A549 (cell line): ENCODE measurements at regions not wholly inside any gene's neighbourhood (a gene's known extent, or its start where the extent isn't known, plus 50 kb on each side); places are given as distances from the start of the nearest gene placed in this dataset.

Experiments used
- CBX8 ChIP-seq: fragments of 200-600 bp; sonication (generic); IDR thresholded peaks from 2 replicates; pipeline ENCODE4 v1.6.1; 2016
- CHD2 ChIP-seq: fragments of 150-350 bp; IDR thresholded peaks from 2 replicates; pipeline ENCODE4 v1.6.1; 2014; ENCODE audit warnings: low read length; ENCODE audit not compliant: partially characterized antibody
- CHD4 ChIP-seq: fragments of 200-600 bp; sonication (generic); IDR thresholded peaks from 2 replicates; pipeline ENCODE4 v1.6.1; 2016; ENCODE audit warnings: antibody characterized with exemption, mild to moderate bottlenecking, borderline replicate concordance
- EP300 ChIP-seq, 2 experiments: fragments of >200 bp; sonication (Bioruptor Twin); formaldehyde crosslinking; IDR thresholded peaks; 2 replicates in 1 of 2; 3 replicates in 1 of 2; pipeline ENCODE4 v1.6.1; 2016 to 2017
- JUNB ChIP-seq: fragments of >200 bp; sonication (Bioruptor Twin); formaldehyde crosslinking; IDR thresholded peaks from 2 replicates; pipeline ENCODE4 v1.6.1; 2016
- POLR2A ChIP-seq: IDR thresholded peaks from 2 replicates; pipeline ENCODE4 v1.6.1; 2012; ENCODE audit warnings: mild to moderate bottlenecking, low read length
- RAD21 ChIP-seq, 2 experiments: fragments of >200 bp in 1 of 2; sonication (Bioruptor Twin) in 1 of 2; formaldehyde crosslinking in 1 of 2; IDR thresholded peaks in 1 of 2; conservative IDR thresholded peaks in 1 of 2; 2 replicates in 1 of 2; 3 replicates in 1 of 2; pipeline ENCODE4 v1.6.1; 2012 to 2018; ENCODE audit warnings: inconsistent platforms in 1 of 2
- RFX5 ChIP-seq: fragments of 450-650 bp; IDR thresholded peaks from 2 replicates; pipeline ENCODE4 v1.7.1; 2014; ENCODE audit warnings: antibody characterized with exemption, mild to moderate bottlenecking, moderate library complexity
- ZSCAN20 ChIP-seq: fragments of 250-450 bp; sonication (Bioruptor Pico); IDR thresholded peaks from 2 replicates; pipeline ENCODE4 v1.8.0; 2022; ENCODE audit warnings: mild to moderate bottlenecking, moderate library complexity
- TF ChIP-seq, protein P1 (sequence below): IDR thresholded peaks from 2 replicates; pipeline ENCODE4 v1.6.1; 2012
- TF ChIP-seq, protein P2 (sequence below): fragments of >200 bp; sonication (Bioruptor Twin); formaldehyde crosslinking; IDR thresholded peaks from 3 replicates; pipeline ENCODE4 v1.5.1; 2016
- TF ChIP-seq, protein P3 (sequence below): fragments of >200 bp; sonication (Bioruptor Twin); formaldehyde crosslinking; IDR thresholded peaks from 3 replicates; pipeline ENCODE4 v1.6.1; 2016
- TF ChIP-seq, protein P4 (sequence below): fragments of 450-650 bp; IDR thresholded peaks from 2 replicates; pipeline ENCODE4 v1.6.1; 2014; ENCODE audit warnings: antibody characterized with exemption
- TF ChIP-seq, protein P5 (sequence below): IDR thresholded peaks from 2 replicates; pipeline ENCODE4 v1.6.1; 2012

DNA sequence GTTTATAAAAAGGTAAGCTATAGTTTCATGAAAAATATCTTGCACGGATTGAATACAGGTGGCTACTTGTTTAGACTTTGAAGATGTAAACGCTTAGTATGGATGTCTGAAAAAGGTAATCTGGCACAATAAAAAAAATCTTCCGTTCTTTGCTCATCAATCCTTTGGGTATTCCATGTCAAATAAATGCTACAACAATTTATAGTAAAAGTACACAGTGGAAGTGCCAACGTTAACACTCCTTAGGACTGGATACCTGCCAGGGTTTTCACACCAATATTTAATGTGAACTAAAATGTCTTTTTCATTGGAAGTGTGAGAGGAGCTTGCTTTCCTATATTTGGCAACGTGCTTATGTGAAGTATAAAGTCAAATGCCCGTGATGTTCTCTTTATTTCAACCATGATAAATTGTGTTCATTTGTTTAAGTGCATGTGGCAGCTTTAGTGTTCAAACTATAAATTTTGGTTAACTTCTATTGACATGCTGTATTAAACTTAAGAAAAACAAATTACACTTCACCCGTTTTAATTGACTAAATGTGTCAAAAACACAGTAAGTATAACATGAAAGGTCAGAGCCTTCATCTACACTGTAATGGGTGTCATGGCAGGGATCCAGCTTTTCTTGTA, 121.7 kb upstream of the HAND2 start:
- no peak for TF ChIP-seq ZSCAN20 (CRISPR knock-in tag)
- TF ChIP-seq, protein P1, sequence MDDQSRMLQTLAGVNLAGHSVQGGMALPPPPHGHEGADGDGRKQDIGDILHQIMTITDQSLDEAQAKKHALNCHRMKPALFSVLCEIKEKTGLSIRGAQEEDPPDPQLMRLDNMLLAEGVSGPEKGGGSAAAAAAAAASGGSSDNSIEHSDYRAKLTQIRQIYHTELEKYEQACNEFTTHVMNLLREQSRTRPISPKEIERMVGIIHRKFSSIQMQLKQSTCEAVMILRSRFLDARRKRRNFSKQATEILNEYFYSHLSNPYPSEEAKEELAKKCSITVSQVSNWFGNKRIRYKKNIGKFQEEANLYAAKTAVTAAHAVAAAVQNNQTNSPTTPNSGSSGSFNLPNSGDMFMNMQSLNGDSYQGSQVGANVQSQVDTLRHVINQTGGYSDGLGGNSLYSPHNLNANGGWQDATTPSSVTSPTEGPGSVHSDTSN = no peak
- no peak for TF ChIP-seq CBX8
- TF ChIP-seq RFX5 = no peak
- no peak for TF ChIP-seq EP300 (IDR thresholded peaks at IDR 0.05)
- TF ChIP-seq, protein P2, sequence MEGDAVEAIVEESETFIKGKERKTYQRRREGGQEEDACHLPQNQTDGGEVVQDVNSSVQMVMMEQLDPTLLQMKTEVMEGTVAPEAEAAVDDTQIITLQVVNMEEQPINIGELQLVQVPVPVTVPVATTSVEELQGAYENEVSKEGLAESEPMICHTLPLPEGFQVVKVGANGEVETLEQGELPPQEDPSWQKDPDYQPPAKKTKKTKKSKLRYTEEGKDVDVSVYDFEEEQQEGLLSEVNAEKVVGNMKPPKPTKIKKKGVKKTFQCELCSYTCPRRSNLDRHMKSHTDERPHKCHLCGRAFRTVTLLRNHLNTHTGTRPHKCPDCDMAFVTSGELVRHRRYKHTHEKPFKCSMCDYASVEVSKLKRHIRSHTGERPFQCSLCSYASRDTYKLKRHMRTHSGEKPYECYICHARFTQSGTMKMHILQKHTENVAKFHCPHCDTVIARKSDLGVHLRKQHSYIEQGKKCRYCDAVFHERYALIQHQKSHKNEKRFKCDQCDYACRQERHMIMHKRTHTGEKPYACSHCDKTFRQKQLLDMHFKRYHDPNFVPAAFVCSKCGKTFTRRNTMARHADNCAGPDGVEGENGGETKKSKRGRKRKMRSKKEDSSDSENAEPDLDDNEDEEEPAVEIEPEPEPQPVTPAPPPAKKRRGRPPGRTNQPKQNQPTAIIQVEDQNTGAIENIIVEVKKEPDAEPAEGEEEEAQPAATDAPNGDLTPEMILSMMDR = no peak
- TF ChIP-seq CHD2 = no peak
- TF ChIP-seq JUNB = no peak
- no peak for TF ChIP-seq POLR2A
- TF ChIP-seq, protein P3, sequence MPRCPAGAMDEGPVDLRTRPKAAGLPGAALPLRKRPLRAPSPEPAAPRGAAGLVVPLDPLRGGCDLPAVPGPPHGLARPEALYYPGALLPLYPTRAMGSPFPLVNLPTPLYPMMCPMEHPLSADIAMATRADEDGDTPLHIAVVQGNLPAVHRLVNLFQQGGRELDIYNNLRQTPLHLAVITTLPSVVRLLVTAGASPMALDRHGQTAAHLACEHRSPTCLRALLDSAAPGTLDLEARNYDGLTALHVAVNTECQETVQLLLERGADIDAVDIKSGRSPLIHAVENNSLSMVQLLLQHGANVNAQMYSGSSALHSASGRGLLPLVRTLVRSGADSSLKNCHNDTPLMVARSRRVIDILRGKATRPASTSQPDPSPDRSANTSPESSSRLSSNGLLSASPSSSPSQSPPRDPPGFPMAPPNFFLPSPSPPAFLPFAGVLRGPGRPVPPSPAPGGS = no peak
- TF ChIP-seq, protein P4, sequence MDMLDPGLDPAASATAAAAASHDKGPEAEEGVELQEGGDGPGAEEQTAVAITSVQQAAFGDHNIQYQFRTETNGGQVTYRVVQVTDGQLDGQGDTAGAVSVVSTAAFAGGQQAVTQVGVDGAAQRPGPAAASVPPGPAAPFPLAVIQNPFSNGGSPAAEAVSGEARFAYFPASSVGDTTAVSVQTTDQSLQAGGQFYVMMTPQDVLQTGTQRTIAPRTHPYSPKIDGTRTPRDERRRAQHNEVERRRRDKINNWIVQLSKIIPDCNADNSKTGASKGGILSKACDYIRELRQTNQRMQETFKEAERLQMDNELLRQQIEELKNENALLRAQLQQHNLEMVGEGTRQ = no peak
- TF ChIP-seq CHD4 = no peak
- TF ChIP-seq RAD21 (conservative IDR thresholded peaks at IDR 0.05 in 1 of 2, IDR thresholded peaks at IDR 0.05 in 1 of 2) = no peak
- TF ChIP-seq, protein P5, sequence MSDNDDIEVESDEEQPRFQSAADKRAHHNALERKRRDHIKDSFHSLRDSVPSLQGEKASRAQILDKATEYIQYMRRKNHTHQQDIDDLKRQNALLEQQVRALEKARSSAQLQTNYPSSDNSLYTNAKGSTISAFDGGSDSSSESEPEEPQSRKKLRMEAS = no peak
